ENCODE measurements at regions not wholly inside any gene's neighbourhood (a gene's known extent, or its start where the extent isn't known, plus 50 kb on each side); places are given as distances from the start of the nearest gene placed in this dataset.

DNA sequence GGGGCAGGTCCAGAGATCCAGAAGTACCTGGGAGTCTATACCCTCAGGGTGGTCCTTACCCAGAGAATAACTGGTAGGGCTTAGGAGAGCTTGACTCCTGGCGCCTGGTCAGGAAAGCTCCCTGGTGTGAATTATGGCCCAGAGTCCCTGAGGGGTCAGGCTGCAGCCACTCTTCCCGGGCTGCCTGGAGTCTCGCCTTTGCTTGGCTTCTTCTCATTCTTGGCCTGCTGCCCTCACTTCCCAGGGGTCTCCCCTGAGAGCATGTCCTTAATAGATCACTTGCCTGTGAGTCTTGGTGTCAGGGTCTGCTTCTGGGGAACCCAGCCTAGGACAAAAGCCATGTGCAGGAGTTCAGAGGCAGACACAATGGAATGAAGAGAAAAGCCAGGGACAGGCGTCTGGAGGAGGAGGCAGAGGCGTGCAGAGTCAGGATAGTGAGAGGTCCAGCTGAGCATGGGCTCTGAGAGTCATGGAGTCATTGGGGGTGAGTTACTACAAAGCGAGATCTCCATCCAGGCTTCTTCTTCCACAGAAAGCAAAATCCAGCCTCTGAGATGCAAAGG lies 212.3 kb downstream of the TFAP2C start:
- no peak for DNase-seq

DNA sequence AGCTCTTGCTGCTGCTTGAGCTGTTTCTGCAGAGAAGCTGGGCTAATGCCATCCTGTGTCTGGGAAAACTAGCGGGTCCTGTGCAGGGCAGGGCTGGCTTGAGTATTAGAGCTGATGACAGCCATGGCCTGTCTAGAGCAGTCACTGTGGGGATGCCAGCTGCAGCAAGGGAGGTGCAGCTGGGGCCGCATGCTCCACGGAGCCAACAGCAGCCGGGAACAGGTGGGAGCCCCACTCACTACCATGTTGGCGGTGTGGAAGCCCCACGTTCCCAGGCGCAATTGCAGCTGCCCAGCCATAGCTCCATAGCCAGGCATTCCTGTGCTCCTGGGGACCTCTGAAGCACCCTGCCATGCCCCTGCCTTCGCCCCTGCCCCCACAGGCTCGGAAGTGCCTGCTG lies 212.9 kb downstream of the TFAP2C start:
- DNase-seq: no peak

DNA sequence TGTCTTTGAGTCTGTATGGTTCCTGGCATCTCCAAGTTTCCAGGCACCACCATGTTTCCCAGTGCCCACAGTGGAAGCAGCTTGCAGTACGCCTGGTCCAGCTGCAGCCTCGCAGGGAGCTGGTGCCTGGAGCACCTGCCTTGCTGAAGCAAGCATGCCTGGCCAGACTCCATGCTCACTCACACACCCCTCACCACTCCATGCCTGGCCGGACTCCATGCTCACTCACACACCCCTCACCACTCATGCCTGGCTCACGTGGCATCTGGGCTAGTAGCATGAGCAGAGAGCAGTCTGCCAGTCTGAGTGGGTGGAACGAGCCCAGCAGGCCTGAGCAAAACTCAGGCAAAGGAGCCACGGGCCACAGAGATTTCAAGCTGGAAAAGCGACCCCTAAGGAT lies 214.3 kb downstream of the TFAP2C start:
- DNase-seq: no peak

DNA sequence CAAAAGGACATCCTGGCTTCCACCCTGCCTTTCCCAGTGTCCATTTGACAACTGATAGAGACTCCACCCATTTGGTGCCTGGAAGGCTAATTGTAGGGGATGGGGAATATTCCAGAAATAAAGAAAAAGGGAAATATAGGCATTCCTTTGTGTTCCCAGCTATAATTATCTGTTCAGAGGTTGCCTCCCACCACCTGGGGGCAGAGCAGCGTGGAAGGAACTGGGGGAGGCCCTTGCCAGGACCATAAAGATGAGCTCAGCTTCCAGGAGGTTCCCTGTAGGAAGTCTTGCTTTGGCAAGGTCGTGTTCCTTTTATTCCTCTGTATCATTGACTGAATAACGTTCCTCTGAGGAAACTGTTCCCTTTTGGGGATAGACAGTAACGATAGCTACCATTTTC lies 214.7 kb downstream of the TFAP2C start:
- no peak for DNase-seq

DNA sequence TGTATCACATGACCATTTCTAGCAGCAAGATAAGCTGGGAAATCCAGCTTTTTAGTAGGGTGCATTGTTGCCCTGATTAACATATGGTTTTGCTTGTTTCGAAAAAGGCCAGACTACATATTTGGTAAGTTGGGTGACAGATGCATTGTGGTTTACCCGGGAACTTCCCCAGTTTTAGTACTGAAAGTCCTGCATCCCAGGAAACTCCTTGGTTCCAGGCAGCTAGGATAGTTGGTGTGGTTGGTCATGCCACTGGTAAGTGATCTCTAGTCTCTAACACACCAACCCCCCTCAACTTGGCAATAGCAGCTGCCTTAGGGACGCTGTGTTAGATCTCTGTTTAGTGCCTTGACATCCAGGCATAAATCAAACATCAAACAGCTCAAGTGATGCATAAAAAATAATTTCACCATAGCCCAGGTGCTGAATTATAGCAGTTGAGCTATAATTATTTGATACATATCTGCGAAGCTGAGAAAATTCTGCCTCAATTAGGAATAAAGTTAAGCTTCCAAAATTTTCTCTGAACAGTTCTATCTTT lies 216.5 kb downstream of the TFAP2C start:
- DNase-seq: no peak

DNA sequence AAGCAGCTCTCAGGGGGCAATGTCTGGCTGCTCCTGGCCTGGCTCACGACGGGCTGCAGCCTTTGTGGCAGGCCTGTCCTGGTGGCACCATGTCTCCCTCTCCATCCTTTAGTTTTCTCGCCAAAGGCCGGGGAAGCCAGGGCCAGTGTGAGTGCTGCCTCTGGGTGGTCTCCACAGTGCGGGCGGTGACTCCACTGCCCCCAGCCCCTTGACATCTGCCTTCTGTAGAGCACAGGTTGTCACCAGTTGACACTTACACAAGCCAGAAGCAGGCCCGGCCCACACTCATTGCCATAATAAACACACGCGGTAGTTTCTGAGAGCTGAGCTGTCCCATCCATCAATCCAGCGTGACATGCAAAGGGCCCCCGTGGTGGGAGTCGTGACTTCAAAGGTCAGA lies 219.5 kb downstream of the TFAP2C start:
- DNase-seq: no peak

DNA sequence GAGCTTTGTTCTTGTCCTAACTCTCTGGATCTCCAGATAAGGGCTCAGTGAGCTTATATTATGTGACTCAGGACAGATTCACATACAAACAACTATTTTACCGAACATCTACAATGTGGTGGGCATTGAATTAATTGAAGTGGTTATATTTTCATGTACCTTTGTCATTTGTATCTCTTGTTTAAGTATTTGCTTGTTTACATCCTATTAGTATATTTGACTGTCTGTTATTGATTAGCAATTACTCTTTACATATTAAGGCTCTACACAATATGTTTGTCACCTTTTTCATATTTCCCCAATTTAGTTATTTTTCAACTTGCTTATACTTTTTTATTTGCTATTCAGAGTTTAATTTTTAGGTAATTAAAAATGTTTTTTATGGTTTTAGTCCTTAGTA lies 222.4 kb downstream of the TFAP2C start:
- DNase-seq: no peak

DNA sequence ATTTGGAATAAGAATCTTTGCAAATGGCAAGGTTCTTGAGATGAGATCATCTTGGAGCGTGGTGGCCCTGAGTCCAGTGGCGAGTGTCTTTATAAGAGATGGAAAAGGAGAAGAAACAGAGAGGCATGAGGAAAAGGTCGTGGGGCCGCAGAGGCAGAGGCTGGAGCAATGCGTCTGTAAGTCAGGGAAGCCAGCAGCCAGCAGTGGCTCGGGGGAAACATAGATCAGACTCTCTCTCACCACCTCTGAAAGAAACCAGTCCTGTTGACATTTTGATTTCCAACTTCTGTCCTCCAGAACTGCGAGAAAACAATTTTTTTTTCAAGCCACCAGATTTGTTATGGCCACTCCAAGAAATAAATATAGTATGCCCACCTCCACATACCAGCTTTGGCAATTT lies 226.6 kb downstream of the TFAP2C start:
- no peak for DNase-seq

DNA sequence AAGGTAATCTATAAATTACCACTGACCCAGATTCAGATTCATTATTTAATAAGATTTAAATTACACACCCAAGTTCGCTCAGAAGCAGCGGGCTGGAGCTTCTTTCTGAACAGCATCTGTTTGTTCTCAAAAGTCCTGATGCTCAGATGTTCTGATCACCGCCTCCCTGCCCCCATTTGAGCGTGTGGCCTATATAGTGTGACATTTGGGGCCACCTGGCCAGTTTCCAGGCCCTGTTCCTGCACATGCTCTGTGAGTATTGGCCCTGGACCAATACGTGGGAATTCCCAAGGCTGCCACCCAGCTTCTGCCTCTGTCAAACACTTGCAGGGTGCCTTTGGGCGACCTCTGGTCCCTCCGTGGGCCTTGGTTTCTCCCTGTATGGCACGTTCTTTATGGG lies 228.8 kb downstream of the TFAP2C start:
- DNase-seq: no peak

DNA sequence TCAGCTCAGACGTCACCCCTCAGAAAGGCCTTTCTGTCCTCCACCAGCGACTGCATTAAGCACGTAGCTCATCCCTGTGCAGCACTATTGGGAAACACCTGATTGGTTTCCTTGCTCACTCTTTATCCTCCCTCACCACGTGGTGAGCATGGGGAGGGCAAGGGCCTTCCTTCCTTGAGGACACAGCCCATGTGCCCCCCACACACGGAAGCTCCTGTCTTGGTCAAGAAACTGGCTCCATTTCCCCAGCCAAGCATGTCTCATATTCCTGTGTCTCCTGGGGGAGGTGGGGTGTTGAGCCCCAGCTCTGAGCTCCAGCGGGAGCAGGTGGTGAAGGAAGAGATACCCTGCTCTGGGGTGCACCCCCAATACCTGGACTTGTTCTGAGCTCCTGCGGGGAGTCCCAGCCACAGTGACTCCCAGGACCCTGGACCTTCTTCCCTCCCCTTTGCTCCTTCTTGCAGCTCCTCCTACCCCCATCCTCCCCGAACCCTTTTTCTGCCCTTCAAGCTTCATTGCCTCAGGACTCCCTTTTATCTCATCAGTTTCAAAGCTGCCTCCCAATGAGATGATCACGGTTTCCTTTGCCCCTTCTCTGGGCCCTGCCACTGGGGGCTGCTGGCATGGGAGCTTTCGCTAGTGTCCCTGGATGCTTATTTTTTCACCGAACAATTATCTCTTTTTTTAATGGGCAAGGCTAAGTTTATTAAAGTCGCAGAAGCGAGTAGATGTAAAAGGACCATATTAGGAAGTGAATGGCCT lies 230.1 kb downstream of the TFAP2C start:
- no peak for DNase-seq

DNA sequence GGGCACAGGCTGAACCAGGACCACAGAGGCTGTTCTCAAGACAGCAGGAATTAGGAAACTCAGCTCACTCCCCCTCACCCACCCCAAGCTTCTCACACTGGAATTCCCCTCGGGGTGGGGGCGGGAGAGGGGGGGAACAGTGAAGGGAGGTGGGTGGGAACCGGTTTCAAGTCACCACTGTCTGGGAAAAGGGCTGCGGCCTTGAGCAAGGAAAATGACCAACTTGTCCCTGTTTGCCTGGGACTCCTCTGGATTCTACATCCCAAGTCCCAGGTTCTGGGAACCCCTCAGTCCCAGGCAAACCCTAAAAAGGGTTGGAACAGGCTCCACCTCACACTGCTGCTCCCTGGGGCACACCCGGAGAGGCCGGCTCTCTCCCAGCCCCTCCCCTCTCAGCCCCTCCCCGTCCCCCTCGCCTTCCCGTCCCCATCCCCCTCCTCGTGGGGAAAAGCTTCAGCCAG lies 230.7 kb downstream of the TFAP2C start:
- DNase-seq: no peak

DNA sequence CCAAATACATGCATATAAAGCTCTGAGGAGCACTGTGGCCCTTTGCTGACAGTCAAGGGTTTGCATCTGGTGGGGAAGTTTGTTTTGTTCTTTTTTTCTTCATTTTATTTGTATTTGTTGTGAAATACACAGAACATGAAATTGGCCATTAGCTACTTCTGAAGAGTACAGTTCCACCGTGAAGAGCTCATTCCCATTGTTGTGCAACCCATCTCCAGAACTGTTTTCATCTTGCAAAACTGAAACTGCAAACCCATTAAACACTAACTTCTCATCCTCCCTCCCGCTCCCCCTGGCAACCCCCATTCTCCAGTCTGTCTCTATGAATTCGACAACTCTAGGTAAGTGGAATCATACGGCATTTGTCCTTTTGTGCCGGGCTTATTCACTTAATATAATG lies 231.3 kb downstream of the TFAP2C start:
- DNase-seq: no peak

DNA sequence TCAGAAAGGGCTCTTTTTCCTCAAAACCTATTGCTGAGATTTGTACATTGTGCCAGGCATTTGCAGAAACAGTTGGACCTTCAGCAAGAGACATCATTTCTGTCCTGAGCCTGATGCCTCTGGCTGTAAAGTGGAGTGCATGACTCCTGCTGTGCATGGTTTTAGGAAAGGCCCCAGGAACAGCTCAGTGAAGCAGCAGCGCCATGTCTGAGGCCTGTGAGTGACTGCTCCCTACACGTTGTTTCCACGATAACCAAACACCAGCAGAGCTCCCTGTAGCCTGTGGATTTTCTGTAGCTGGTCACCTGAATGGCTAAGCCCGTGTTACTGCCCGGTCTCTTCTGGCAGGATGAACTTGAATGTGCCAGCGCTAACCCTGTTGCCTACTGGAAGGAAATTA lies 232.5 kb downstream of the TFAP2C start:
- no peak for DNase-seq

DNA sequence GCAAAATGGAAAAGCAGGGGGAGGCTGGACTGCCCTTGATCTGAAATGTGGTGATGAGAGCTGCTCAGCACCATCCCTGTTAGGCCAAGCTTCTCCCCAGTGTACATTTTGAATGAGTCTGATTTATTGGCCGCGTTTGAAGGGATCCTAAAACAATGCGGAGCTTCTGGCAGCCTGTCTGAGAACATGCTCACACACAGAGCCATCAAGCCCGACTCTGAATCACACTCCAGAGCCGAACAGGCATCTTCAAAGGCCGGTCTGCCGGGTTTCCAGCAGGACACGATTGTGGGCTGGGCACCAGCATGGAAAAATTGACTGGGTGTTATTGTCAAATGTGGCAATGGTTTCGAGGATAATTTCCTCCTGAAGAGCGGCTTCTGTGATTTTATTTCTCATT lies 235.9 kb downstream of the TFAP2C start:
- no peak for DNase-seq

DNA sequence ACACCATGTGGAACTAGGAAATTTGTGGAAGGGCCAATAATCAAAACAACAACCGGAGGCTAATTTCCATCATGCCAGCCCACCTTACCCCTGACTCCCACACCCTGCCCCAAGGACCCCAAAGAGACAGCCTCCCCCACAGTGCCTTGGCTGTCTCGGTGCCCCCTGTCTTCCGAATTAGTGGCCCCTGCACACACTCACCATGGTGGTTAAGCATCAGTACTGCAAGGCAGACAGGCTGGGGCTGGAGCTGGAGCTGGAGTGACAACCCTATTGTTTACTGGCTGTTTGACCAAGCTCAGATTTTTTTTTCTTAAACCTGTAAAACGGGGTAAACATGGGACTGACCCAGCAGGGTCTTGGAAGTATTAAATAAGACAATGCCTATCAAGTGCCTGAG lies 238.0 kb downstream of the TFAP2C start:
- no peak for DNase-seq

DNA sequence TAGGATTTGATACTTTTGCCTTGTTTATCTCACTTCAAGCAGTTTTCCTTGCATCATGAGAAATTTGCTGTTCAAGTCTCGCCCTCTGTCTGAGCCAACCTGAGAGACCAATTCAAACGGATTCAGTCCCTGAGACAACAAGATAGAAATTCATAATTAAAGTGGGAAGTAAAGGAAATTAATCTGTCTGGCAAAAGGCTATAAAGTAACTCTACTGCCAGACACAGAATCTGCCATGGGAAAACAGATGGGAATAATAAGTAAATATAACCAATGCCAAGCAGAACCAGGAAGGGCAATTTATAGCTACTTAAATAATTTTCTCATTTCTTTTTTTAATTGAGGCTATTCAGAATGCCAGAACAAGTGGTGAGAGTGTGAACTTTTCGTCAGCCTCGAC lies 239.6 kb downstream of the TFAP2C start:
- no peak for DNase-seq

DNA sequence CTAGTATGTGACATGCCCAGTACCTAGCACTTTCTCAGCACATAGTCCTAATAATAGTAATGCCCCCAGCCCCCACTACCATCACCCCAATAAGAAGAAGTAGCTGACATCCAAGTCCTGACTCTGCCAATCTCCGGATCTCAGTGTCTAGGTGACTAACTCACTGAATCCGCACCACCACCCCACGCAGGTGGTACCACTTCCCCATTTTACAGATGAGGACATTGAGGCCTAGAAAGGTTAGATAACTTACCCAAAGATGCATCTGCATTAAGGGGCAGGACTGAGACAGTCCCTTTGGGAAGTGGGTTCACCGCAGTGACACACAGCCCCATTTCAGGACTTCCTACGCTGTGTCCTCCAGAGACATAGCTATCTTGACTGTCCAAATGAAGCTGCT lies 241.2 kb downstream of the TFAP2C start:
- no peak for DNase-seq

DNA sequence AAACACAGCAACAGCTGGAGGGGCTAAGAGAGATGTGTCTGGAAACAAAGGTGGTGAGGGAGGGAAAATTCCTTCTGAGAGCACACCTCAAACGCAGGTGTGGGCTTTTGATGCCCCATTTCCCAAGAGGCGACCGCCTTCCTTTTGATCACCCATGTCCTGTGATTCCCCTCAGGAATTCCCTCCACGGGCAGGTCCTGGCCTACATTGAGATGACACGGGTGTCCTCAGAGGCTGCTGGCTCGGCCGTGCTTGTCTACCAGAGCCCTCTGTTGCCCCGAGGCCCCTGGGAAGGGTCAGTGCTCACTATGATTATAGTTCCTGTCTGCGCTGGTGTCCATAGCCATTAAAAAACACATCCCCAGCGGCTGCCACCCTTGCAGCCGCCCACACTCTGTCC lies 242.6 kb downstream of the TFAP2C start:
- DNase-seq: no peak

DNA sequence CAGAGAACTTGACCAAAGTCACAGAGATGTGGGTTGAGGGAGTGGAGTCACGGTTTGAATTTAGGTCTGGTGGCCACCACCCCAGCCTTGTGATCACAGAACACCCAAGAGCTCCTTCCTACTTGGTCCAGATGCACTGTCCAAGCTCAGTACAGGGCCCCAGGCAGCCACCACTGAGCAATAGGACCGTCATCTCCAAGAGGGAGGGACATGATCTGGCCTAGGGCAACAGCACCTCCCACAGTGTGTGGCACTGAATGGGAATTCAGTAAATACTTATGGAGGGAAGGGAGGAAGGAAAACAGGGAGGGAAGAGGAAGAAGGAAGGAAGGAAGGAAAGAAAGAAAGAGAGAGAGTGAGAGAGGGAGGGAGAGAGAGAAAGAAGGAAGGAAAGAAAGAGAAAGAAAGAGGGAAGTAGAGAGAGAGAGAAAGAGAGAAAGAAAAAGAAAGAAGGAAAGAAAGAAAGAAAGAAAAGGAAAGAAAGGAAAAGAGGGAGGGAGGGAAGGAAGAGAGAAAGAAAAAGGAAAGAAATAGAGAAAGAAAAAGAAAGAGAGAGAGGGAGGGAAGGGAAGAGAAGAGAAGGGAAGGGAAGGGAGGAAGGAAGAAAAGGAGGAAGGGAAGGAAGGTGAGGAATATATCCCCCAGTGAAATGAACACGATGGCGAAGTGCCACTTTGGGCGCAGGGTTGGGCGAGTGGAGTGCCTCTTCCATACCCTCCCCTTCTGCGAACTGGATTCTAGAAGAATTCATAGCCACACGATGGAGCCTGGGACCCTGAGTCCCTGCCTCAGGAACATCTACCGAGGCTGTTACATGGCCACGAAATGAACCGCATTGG lies 243.7 kb downstream of the TFAP2C start:
- no peak for DNase-seq

DNA sequence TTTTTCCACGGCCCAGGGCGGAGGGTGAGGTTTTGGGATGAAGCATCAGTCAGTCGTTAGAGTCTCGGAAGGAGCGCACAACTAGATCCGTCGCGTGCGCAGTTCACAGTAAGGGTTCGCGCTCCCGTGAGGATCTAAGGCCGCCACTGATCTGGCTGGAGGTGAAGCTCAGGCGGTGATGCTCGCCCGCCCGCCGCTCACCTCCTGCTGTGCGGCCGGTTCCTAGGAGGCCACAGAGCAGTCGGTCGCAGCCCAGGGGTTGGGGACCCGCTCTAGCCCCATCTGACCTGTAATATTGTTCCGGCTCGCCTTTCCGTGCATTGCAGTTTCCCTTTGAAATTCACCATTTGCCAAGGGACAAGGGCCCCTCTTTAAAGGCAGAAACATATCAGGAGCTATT lies 244.7 kb downstream of the TFAP2C start:
- no peak for DNase-seq

DNA sequence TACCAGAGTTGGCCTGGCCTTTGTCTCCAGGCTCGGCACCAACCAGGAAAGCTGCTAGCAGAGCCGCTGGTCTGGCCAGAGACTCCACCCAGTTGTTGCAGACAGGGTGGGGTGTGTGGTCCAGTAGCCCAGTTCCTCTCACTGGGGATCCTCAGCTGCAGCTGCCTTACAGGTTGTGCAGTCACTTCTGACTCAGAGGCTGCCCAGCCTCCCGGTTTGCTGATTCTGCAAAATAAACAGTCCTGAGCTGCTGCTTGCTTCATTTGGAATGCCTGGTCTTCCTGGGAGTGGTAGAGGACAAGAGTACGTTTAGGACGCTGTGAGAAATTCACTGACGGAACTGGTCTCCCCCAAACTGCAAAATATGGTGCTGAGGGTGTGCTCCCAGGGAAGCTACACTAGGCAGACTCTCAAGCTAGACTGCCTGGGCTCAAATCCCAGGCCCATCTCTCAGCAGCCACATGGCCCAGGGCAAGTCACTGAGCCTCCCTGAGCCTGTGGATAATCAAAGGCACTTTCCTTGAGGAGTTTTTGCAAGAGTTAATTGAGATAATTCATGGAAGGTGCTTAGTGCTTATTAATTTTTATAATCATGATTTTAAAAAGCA lies 246.1 kb downstream of the TFAP2C start:
- no peak for DNase-seq

DNA sequence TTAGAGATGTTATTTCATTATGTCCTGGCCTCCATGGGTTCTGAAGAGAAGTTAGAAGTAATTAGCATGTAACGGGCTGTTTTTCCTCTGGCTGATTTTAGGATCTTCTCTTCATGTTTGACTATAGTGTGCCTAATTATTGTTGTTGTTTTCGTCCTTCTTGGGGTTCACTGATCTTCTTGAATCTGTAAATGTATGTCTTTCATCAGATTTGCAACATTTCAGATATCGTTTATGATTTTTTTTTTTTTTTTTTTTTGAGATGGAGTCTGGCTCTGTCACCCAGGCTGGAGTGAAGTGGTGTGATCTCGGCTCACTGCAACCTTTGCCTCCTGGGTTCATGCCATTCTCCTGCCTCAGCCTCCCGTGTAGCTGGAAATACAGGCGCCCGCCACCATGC lies 246.7 kb downstream of the TFAP2C start:
- DNase-seq: no peak

DNA sequence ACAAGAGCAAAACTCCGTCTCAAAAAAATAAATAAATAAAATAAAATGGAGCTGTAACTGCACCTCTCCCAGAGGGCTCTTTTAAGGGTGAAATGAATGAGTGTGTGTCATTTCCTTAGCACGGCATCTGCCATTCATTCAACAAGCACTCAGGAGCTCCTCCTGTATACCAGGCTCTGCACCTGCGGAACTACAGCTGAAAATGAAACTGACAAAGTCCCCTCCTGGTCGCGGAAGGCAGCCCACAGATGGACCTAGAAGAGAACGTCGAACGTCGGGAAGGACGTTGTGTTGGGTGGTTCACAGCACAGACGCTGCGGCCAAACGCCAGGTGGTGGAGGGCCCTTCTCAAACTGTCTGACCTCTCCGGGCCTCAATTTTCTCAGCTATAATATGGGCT lies 256.4 kb downstream of the TFAP2C start:
- DNase-seq: no peak

Measured in NCI-H1105 treated with DMSO at 0.1 percent for 48 hours (cell line).